Fibroblast of mammary gland (primary cell): ENCODE measurements at regions not wholly inside any gene's neighbourhood (a gene's known extent, or its start where the extent isn't known, plus 50 kb on each side); places are given as distances from the start of the nearest gene placed in this dataset.
"Not testable (repeated sequence)": the region's sequence is repeated elsewhere in the genome, so short reads cannot be mapped to it uniquely, and the experiment has no call there.

ENCODE experiments used
- DNase-seq: peaks from one replicate; pipeline ENCODE4 v3.0.0-alpha.2; 2010; ENCODE audit warnings: low read depth
- H3K4me3 ChIP-seq: 2 replicates; pipeline ENCODE4 v1.5.1; 2011; ENCODE audit warnings: low read depth, mild to moderate bottlenecking, low read length, moderate library complexity; ENCODE audit not compliant: control insufficient read depth
- CTCF ChIP-seq: conservative IDR thresholded peaks from 2 replicates; pipeline ENCODE4 v1.5.1; 2011; ENCODE audit warnings: low read depth, low read length, inconsistent platforms; ENCODE audit not compliant: control insufficient read depth, insufficient read depth

- TF ChIP-seq CTCF: no peak
- no peak overlapping the region for H3K4me3 ChIP-seq
- no peak for DNase-seq
Observed at GRCh38 chr1:192887426-192887825, 78.6 kb downstream of the RGS2 start.

DNA sequence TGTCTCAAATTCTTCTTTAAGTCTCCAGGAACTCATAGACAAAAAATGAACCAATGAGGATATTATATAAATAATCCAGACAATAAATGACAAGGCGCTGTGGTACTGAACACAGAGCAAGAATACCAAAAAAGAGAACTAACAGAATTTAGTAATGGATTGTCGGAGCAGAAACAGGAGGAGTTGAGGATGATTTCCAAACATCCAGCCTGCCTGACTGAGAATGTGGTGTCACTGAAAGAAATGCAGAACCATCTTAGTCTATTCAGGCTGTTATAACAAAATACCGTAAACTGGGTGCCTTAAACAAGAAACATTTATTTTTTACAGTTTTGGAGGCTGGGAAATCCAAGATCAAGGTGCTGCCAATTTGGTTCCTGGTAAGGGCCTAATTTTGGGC lies 79.7 kb downstream of the RGS2 start:
- no peak for TF ChIP-seq CTCF

DNA sequence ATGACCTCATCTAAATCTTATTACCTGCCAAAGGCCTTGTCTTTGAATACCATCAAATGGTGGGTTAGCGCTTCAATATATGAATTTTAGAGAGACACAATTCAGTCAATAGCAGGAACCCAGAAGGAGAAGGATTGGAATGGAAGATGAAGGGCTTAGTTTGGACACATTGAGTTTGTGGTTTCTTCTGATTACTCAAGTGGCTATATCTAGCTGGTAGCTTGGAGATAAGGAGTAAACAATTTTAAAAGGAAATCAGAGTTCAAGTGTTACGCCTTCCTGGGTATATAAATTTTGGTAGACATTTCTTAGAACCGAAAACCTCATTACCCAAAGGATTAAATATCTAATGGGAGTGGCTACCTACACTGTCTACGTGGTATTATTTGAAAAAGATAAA lies 80.2 kb downstream of the RGS2 start:
- TF ChIP-seq CTCF: no peak
- no peak overlapping the region for H3K4me3 ChIP-seq
- no peak for DNase-seq

More for the DNA sequence above, 79.7 kb downstream of the RGS2 start:
- no peak overlapping the region for H3K4me3 ChIP-seq
- DNase-seq: no peak

DNA sequence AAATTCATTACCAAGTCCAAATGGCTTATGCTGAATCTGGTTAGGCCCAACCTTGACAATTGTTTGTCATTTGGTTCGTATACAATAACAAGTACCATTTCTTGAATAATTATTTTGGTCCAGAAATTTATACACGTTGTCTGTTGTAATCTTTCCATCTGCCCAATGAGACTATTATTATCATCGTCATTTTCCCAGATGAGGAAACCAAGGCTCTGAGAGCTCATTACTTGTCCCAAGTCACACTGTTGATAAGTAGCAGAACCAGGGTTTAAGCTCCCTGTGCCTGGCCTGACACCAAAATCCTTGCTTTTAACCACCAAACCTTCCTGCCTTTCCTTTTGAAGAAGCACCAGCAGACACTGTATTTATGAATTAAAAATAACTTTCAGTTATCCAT lies 81.3 kb downstream of the RGS2 start:
- no peak for DNase-seq
- TF ChIP-seq CTCF: no peak

DNA sequence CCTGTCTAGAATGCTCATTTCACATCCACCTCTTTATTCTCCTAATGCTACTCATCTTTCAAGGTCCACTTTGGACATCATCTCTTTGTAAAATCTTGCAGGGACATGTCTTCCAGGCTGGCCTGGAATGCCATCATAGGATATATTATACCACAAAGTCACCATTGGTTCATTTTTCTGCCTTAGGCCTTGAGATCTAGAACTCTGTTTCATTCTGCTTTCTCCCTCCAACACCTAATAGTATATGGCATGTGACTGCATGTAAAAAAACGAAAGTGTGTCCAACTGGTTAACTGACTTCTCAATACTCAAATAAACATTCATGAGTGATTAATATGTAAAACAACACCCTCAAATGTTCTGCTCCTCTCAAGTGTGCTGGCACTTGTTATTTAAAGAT lies 84.1 kb downstream of the RGS2 start:
- no peak overlapping the region for H3K4me3 ChIP-seq
- no peak for DNase-seq
- no peak for TF ChIP-seq CTCF

More for the DNA sequence above, 81.3 kb downstream of the RGS2 start:
- H3K4me3 ChIP-seq: no peak overlapping the region

- not testable (repeated sequence) for DNase-seq, H3K4me3 ChIP-seq
Observed at GRCh38 chr1:192895487-192895886, 86.6 kb downstream of the RGS2 start.

DNA sequence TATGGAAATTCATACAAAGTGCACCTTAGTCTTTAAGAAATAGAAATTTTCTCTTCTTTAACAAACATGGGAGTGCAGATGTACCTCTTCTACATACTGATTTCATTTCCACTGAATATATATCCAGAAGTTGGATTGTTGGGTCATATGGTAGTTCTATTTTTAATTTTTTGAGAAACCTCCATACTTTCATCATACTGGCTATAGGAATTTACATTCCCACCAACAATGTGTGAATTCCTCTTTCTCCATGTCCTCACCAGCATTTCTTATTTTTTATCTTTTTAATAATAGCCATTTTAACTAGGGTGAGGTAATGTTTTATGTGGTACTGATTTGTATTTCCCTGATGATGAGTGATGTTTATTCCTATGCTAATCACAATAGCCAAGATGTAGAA lies 87.5 kb downstream of the RGS2 start:
- TF ChIP-seq CTCF: no peak
- DNase-seq: no peak
- H3K4me3 ChIP-seq: no peak overlapping the region
